HG03439 (cell line): ENCODE measurements at regions not wholly inside any gene's neighbourhood (a gene's known extent, or its start where the extent isn't known, plus 50 kb on each side); places are given as distances from the start of the nearest gene placed in this dataset.

Experiments
- ATAC-seq: cut with Tn5 transposase; IDR thresholded peaks from one replicate; pipeline ENCODE4 v1.9.1; 2021; ENCODE audit warnings: mild to moderate bottlenecking, moderate library complexity; ENCODE audit not compliant: unreplicated experiment

DNA sequence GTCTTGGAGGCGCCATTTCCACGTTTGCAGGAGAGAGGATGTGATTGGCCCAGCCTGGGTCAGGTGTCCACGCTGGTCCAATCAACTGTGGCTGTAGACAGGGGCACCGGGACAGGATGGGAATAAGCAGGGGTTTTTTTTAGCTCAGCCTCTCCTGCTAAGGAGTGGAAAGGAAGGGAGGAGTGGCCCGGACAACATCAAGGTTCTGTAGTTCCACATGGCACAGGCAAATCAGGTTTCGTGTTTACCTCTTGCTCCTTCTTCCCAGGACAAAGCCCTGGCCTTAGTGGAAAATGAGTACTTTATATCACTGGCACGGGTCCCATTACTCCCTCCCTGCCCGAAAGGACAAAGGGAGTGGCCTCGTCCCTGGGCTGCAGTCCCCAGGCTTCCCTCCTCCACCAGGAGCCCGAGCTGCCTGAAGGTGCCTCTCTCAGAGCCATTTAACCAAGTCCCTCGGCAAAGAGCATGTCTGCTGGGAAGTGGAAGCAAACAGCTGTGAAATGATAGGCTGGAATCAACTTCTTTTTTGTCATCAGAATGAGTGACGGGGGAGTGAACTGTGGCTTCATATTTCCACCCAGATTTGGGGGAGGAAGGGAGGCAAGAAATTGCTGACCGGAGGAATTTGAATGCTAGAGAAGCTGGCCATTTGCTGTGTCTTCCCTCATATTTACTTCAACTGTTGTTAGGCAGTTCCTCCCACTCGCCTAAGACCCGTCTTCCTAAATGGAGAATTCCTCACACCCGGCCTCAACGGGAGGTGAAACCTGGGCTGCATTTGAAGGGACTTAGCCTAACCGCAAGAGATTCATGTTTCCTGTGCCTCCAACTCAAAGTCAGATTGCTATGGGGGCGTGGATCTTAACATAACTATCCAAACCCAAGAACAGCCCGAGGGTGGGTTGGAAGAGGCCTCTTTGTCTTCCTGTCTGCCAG is 84.9 kb upstream of the SLC44A3 start:
- ATAC-seq = no peak

DNA sequence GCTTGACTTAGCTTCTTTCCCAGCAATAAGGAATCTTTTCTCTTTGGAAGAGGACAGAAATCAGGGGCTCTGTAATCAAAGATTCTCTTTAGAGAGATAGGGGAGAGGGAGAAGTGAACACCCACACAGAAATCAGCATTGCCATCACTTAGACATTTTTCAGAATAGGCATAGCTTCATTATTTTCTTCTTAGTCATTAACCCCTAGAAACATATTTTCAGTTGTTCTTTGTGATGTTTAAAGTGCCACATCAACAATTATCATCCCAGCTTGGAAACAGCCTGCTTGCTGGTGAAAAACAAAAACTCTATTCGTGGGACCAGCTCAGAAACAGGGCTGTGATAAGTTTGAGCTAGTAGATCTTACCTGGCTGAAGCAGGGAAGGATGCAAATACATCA is 88.3 kb upstream of the SLC44A3 start:
- no peak for ATAC-seq

DNA sequence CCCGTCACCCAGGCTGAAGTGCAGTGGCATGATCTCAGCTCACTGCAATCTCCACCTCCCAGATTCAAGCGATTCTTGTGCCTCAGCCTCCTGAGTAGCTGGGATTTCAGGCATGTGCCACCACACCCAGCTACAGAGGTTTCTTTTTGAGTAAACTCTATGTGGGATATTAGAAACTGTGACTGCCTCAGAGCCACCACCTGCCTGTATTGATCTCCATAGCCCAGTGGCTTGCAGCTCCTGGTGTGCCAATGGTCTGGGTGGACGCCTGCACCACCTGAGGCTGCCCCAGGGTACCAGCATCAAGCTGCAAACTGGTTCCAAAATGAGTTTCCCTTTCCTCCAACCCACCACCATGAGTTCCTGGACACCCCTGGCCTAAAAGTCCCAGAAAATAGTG is 89.7 kb upstream of the SLC44A3 start:
- ATAC-seq = no peak

DNA sequence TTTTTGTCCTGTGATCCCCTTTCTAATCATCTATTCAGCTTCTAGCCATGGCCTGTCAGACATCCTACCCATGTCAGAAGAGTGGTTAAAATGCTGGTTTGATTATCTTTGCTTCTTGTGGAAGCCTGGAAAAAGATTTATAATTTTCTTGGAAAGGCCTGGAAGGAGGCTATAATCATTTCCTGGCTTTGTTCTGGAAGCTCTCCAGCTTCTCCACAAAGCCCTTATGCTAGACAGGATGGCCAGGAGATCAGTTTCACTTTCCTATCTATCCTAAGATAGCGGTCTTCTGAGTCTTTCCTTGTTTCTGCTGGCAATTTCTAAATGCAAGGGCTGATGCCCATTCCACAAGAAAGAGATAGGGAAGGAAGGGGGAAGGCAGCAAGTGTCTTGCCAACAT is 90.9 kb upstream of the SLC44A3 start:
- ATAC-seq = no peak

DNA sequence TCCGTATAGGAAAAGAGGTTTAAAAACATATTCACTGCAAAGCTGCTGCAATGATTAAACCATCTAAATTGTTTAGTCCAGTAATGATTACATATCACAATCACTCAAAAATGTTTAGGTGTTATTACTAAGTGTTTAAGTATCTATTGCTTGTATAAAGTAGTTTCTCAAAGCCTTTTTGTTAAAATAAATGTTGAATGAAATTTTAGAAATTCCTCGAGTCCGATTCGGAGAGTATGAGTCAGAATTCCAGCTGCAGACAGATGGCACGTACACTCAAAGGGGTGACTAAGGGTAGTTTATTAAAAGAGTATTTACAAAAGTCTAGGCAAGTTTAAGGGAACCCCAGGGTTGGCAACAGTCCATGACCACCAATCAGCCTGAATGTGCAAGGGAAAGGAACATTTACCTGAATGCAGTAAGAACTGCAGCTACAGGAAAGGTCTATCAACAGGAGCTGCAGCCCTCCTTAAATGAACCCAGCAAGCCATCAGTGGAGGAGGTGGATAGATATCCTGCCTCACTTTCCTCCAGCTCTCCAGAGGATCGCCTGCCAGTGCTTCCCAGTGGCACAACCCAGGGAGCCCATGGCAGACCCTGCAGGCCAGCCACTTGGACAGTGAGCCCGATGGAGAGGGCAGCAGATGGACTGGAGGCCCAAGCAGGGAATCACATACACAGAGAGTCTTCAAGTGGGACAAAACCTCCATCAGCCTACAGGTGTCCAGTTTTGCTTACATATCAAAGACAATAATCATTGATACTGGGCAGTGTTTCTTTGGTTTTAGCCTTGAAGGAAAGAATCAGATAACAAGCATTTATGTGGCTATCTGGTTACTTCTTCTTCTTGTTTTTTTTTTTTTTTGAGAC is 92.1 kb upstream of the SLC44A3 start:
- no peak for ATAC-seq

DNA sequence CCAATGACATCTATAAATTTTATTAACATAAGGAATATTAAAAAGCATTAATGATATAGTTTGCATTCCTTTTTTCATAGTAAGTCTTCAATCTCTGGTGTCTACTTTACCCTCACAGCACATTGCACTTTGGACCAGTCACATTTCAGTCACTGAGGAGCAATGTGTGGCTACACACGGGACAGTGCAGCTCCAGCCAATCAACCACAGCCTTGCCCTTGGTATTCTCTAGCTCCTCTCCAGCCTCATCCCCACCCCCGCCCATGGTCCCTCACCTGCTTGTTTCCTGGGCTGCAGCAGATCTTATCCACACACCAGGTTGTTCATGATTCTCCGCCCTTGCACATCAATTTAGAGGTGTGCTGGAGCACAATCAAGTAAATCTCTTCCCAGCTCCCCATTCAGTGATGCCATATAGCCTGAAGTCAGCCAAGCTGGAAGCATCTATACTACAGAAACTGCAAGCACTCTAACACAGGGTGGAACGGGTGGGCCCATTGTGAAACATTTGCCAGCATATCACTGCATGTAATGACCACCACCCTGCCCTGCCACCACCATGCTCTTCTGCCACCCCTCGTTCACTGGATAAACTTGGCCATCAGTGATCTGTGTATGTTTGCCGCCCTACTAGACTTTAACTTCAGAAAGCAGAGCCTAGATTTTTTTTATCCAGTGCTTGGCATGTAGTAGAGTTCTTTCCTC is 93.0 kb upstream of the SLC44A3 start:
- no peak for ATAC-seq

DNA sequence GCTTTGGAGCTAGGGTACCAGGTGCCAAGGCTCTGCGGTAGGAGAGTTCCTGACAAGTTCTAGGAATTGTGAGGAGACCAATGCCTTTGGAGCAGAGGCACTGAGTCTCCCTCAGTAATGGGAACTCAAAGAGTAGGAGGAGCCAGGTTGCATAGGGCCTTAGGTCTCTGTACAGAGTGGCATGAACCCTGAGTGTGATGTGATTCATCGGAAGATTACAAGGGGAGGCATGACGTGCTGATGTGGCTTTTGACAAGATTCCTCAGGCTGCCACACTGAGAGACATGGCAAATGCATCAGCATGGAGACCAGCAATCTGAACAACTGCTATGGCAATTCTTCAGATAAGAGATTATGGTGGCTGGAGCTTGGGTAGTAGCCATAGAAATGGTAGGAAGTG is 94.6 kb upstream of the SLC44A3 start:
- ATAC-seq = no peak

DNA sequence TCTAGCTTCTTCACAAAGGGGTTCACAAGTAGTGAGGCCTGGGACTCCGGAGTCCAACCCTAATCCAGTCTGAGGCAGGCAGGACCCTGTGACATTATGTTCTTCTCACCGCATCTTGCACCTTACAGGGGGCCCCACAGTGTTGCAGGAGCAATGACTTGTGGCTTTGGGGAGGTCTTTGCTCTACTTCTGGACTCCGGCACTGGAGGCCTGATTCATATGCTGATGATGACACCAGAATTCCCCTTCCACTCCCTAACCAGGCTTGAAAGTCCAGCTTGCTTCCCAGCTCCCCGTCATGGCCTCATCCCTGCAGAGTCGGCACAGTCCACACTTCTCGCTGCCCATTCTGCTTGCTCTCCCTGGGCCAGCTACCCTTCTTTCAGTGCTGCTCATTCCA is 96.3 kb upstream of the SLC44A3 start:
- ATAC-seq = no peak

DNA sequence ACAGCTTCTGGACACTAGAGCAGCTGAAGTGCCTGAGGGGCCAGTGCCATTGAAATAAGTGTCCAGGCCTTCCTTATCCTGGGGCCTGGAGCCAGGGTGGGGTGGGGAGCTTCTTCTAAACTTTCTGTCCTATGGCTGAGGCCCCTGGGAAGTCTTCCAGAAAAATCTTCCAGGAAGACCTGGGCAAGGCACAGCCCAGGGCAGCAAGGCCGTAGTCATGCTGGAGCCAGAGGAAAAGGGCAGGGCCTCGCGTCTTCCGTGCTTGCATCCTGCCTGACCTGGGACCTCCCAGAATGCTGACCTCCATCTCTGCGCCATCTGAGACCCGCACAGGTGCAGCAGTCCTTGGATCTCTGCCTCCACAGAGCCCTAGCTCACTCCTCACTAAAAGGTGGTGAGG is 96.7 kb upstream of the SLC44A3 start:
- no peak for ATAC-seq

DNA sequence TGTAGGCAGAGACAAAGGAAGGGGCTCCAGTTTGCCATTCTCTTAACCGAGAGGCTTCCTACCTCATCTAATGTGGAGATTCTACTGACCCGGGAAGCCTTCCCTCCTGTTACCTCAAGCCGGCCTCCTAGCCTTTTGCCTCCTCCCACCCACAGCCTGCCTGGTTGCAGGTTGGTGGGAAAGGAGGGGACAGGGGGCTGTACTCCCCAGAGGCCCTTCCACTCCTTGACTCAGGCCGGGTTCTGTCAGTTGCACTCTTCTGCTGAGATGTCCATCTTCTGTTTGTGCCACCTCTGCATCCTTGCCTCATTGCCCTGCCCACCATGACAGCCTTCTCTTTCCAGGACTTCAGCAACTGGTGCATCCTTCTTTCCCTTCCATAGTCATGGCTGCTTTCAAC is 98.0 kb upstream of the SLC44A3 start:
- no peak for ATAC-seq

DNA sequence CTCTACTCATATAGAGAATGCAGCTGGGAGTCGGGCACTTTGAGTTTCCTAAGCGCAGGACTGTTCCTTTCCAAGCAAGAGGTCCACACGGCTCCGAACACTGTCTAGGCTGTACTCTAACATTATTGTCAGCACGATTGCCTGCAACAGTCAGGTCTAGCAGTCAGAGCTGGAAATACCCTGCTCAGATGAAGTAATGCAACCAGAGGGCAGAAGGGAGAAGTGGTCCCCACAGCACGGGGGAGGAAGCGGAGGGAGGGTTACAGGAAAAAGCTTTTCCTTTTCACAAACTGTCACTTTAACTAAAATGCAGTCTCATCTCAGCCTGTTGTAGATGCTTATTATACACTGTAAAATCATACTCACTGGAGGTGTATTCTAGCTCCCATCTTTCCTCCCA is 98.9 kb upstream of the SLC44A3 start:
- no peak for ATAC-seq

DNA sequence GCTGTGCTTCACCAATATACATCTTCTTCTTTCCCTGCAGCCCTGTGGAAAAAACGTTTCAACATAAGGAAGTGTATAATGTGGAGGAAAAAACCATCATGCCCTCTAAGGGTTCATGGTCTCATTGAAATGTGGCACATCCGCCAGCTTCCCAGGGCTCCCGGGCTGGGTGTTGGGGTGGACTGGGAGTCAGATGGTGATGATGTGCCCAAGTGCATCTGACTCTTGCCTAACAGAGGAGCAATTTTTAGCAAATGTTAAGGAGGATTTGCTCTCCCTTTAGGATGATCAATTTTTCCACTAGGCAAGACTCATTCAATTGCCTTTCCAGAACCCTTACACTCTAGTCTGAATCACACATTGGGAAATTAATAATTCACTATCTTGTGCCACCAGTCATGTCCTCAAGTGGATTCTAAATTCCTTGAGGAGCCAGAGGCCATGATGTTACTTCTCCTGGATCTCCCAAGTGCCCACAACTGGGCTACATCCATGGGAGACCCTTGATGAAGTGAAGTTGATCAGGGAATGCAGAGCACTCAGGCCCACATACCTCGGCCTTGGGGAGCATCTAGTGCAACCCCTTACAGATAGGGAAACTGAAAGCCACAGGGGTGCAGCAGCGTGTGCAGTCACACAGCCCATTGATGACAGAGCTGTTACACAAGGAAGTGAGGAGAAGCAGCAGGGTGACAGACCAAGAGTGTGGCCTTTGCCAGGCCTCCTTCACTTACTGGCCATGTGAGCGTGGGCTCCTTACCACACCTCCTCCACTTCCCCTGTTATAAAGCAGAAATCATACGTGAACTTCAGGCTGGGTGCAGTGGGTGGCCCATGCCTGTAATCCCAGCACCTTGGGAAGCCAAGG is 100.0 kb upstream of the SLC44A3 start:
- peak; percentile 96 for ATAC-seq

DNA sequence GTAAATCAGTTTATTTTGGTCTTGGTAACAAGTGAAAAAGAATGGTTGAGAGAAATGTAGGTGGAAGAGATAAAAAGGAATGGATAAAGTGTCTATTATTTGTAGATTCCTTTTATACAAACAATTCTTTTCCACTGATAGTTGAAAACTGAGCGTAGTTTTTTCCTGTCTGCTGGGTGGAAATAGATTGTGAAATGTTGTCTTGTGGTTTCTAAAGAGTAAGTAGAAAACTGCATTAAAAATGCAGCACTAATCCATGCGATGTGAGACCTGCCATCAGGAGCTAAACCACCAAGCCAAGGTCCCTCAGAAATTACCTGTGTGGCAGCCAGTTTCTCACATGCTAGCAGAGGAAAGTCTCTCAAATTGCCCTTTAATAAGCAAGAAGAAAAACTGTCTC is 103.2 kb upstream of the SLC44A3 start:
- no peak for ATAC-seq

DNA sequence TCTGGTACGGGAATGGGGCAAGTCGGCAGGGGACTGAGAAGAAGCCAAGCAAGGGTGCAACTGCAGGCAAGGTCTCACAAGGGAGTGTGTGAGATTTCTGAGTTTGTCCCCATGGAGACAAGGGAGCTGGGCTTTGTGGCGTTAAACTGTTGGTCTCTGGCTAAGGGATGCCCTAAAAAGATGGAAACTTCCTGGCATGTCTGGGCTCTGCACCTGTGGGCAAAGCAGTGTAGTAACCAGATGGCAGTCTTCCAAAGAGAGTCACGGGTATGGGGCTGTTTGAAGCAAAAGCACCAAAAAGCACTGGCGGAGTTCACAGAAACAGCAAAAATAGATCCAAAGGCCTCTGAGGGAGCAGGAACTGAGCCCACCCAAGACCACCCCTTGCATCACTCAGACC is 104.8 kb upstream of the SLC44A3 start:
- ATAC-seq = no peak

DNA sequence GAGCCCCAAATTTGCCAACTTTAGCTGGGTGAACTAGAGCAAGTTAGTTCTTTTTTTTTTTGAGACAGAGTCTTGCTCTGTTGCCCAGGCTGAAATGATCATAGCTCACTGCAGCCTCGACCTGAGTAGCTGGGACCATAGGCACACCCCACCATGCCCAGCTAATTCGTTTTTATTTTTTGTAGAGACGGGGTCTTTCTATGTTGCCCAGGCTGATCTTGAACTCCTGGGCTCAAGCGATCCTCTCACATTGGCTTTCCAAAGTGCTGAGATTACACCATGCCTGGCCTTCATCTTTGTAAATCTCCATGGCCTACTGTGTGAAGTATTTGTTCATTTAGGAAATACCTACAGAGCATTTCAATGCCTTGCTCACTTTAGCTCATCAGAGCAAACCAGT is 105.6 kb upstream of the SLC44A3 start:
- no peak for ATAC-seq

DNA sequence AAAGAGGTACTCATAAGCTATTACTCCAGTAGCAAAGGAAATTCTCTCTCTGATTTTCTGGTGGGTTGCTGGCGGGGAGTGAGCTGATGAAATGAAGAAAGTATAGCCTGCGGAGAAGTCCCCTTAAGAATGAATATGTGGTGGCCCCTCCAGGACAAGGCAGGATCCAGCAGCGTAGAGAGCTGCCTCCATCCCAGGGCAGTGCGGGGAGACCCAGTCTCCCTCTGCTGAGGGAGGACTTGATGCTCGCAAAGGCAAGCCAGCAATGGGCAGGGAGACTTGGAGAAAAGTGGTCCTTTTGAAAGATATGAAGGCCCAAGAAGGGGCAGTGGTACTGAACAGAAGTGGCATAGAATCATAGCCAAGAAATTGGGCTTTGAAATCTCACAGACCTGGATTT is 106.0 kb upstream of the SLC44A3 start:
- ATAC-seq = no peak

DNA sequence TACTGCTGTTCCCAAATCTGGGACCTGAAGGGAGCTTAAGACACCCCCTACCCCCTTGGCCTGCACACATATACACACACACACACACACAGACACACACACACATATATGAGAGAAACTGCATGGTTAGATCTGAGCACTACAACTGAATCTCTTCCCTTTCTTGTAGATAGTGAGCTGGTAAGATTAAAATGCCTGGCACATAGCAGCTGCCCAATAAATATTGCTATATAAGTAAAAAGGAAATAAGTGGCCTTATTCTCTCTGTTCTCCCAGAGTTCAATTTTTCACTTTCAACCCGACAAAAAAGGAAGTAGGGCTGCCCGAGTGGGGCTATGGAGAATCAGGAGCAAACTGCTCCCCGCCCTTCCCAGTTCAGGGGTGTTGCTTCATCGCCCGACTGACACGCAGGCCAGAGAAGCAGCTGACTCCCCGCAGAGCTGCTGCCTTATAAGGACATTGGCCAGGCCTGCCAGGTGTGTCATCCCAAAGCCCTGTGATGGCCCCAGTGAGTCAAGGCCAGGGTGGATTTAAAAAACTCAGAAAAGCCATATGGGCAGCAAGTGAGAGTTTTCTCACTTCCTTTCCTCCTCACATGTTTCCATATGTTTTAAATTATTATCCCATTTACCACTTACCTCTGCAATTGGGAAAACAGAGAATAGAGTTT is 106.5 kb upstream of the SLC44A3 start:
- ATAC-seq = no peak

DNA sequence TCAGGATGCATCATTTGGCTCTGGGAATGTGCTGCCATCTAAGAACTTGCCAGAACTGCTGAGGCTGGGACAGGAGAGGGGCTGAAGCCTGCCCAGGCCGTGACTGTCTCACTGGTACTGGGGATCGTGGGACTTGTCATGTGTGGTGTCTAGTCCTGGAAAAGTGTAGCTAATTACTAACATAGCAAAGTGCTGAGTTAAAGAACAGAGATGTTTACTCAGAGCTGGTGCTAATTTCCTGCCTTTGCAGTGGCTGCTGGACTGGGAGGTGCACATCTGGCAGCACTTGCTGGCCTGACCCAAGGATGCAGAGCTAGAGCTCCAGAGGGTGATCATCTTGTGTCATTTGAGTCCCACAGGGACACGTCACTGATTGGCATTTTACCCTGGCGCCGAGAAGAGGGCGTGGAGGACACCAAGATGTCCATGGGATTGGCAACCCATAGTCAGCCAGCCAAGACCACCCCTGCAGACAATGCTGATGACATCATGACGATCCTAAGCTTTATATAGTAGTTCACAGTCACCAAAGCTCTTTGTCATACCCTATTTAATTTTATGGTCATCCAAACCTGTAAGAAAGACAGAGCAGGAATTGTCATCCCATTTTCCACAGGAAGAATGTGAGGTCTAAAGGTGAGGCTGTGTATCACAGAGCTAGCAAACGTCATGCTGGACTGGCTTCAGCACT is 110.1 kb upstream of the SLC44A3 start:
- no peak for ATAC-seq

DNA sequence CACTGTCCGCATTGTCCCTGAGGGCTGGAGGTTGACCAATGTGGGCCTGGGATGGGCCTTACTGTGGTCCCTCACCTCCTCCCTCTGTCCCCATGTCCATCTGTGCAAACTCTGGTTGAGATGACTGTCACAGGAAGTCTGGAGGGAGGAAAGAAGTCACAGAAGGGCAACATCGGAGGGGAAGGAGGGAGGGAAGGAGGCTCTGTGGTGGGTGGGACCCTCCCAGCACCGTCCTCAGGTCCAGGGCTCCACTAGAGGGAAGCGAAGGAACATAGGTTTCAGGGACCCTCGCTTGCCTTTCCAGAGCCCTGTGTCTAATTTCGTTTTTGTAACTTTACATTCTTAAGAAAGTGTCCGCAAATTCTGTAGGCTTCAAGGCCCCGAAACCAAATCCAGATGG is 111.3 kb upstream of the SLC44A3 start:
- ATAC-seq = no peak
